CD4-positive, alpha-beta T cell (primary cell): ENCODE measurements at regions not wholly inside any gene's neighbourhood (a gene's known extent, or its start where the extent isn't known, plus 50 kb on each side); places are given as distances from the start of the nearest gene placed in this dataset.

Source experiments
- ATAC-seq: fragments of 200-7000 bp; cut with Tn5 transposase; one replicate; pipeline ENCODE4 v1.10.0; 2022; ENCODE audit warnings: mild to moderate bottlenecking; ENCODE audit not compliant: poor library complexity
- CTCF ChIA-PET: fragments of 350-600 bp; sonication (Branson Sonifier 250); formaldehyde crosslinking; loops from one replicate; lab custom pipeline; 2021; ENCODE audit warnings: antibody characterized with exemption, inconsistent platforms; lab: Charles Lee
- POLR2A ChIA-PET: fragments of 350-600 bp; sonication (Branson Sonifier 250); formaldehyde crosslinking; loops from one replicate; lab custom pipeline; 2021; ENCODE audit warnings: antibody characterized with exemption, inconsistent platforms; lab: Charles Lee
- DNase-seq, 14 experiments: peaks; one replicate each; pipeline ENCODE4 v3.0.0-alpha.2; 2013 to 2020; ENCODE audit warnings: mixed read lengths in 2 of 14
- H3K27ac ChIP-seq, 2 donors: one replicate each; pipeline versions ENCODE4 v1.5.1 to v1.7.0; 2013; ENCODE audit warnings: low read length in 2 of 2, low read depth in 1 of 2, mild to moderate bottlenecking in 1 of 2
- H3K27me3 ChIP-seq, 2 experiments: 1 replicate in 1 of 2; 2 replicates in 1 of 2; pipeline versions ENCODE4 v1.6.1 to v1.7.0; 2013; ENCODE audit warnings: low read length in 2 of 2, control low read depth in 1 of 2, mild to moderate bottlenecking in 1 of 2, moderate library complexity in 1 of 2; ENCODE audit not compliant: insufficient read depth in 2 of 2, control insufficient read depth in 1 of 2
- H3K36me3 ChIP-seq: one replicate; pipeline ENCODE4 v1.6.1; 2013; ENCODE audit warnings: low read length, control low read depth; ENCODE audit not compliant: insufficient read depth
- H3K4me1 ChIP-seq: one replicate; pipeline ENCODE4 v1.6.1; 2013; ENCODE audit warnings: low read length, control low read depth; ENCODE audit not compliant: insufficient read depth
- H3K4me3 ChIP-seq: one replicate; pipeline ENCODE4 v1.5.1; 2013; ENCODE audit warnings: mild to moderate bottlenecking, low read length, moderate library complexity
- H3K9me3 ChIP-seq, 2 experiments: 1 replicate in 1 of 2; 2 replicates in 1 of 2; pipeline versions ENCODE4 v1.6.1 to v1.7.0; 2013; ENCODE audit warnings: low read length in 2 of 2, mild to moderate bottlenecking in 2 of 2, control low read depth in 1 of 2, moderate library complexity in 1 of 2; ENCODE audit not compliant: control insufficient read depth in 1 of 2, insufficient read depth in 1 of 2
- H3K27ac Mint-ChIP-seq: one replicate; pipeline ENCODE4 v1.8.0; 2020; ENCODE audit warnings: mixed read lengths
- H3K27me3 Mint-ChIP-seq: one replicate; pipeline ENCODE4 v1.8.0; 2021; ENCODE audit warnings: mixed read lengths
- H3K36me3 Mint-ChIP-seq: one replicate; pipeline ENCODE4 v1.8.0; 2021; ENCODE audit warnings: low read depth, mixed read lengths
- H3K4me1 Mint-ChIP-seq: one replicate; pipeline ENCODE4 v1.8.0; 2021; ENCODE audit warnings: low read depth, mixed read lengths
- H3K4me3 Mint-ChIP-seq: one replicate; pipeline ENCODE4 v1.8.0; 2020; ENCODE audit warnings: mild to moderate bottlenecking, mixed read lengths
- H3K9me3 Mint-ChIP-seq: one replicate; pipeline ENCODE4 v1.8.0; 2020; ENCODE audit warnings: mixed read lengths
- CTCF ChIP-seq: fragments of 200-600 bp; IDR thresholded peaks from one replicate; pipeline ENCODE4 v1.8.0; 2022; ENCODE audit warnings: antibody characterized with exemption, mild to moderate bottlenecking
- intact Hi-C, 2 experiments: fragments of 100-400 bp; cut with DNase I in 1 of 2; cut with micrococcal nuclease in 1 of 2; formaldehyde crosslinking; loops; one replicate each; pipeline versions ENCODE4 v1.15.1 to v1.9.0; 2023 to 2025; cut with DNase I, micrococcal nuclease

- peaks cover 0 to 3% of the 10 kb centered on the region in 2 experiments for H3K27me3 ChIP-seq
- DNase-seq, result no peak
- H3K4me1 Mint-ChIP-seq, result no peaks in the 10 kb centered on the region
- no peaks in the 10 kb centered on the region for H3K4me1 ChIP-seq
- TF ChIP-seq CTCF, result no peak
- H3K27ac ChIP-seq, result no peak overlapping the region
- peaks cover 32% of the 10 kb centered on the region for H3K27me3 Mint-ChIP-seq
- ChIA-PET CTCF (no interaction called here), POLR2A (no interaction called here)
- peaks cover 0 to 7% of the 10 kb centered on the region in 2 experiments for H3K9me3 ChIP-seq
- intact Hi-C loops, result no loop called here
- no peak overlapping the region for H3K4me3 ChIP-seq
- no peak for ATAC-seq
- no peaks in the 10 kb centered on the region for H3K36me3 ChIP-seq
- no peak overlapping the region for H3K4me3 Mint-ChIP-seq
- no peak overlapping the region for H3K27ac Mint-ChIP-seq
- no peaks in the 10 kb centered on the region for H3K36me3 Mint-ChIP-seq
- H3K9me3 Mint-ChIP-seq, result no peaks in the 10 kb centered on the region
Observed at GRCh38 chr11:19447150-19447566, 206.4 kb upstream of the E2F8 start.

- Histone ChIP-seq H3K4me3 (no peak overlapping the region), H3K4me1 (no peaks in the 10 kb centered on the region), H3K9me3 (peaks cover 0 to 12% of the 10 kb centered on the region in 2 experiments), H3K36me3 (no peaks in the 10 kb centered on the region), H3K27ac (no peak overlapping the region), H3K27me3 (peaks cover 0 to 3% of the 10 kb centered on the region in 2 experiments)
- H3K27ac Mint-ChIP-seq, result no peak overlapping the region
- CTCF ChIA-PET, result no interaction called here
- no peaks in the 10 kb centered on the region for H3K36me3 Mint-ChIP-seq
- ATAC-seq (no peak), DNase-seq (no peak)
- H3K4me1 Mint-ChIP-seq, result no peaks in the 10 kb centered on the region
- H3K27me3 Mint-ChIP-seq, result peaks cover 31% of the 10 kb centered on the region
- no peak for TF ChIP-seq CTCF
- no peaks in the 10 kb centered on the region for H3K9me3 Mint-ChIP-seq
- POLR2A ChIA-PET, result interaction anchor here (0.6 kb wide), 1 partner anchor 151 kb away, joined by 3 read pairs; no protein-coding TSS in a partner anchor
- H3K4me3 Mint-ChIP-seq, result no peak overlapping the region
- intact Hi-C loops, result no loop called here
Observed at GRCh38 chr11:19445771-19446170, 205.0 kb upstream of the E2F8 start.

GRCh38 chr11:19444231-19444630 lies 203.5 kb upstream of the E2F8 start:
- intact Hi-C loops, result no loop called here
- H3K36me3 ChIP-seq, result no peaks in the 10 kb centered on the region
- no peak for TF ChIP-seq CTCF
- Mint-ChIP-seq H3K27me3 (peaks cover 41% of the 10 kb centered on the region), H3K4me3 (no peak overlapping the region), H3K9me3 (no peaks in the 10 kb centered on the region), H3K36me3 (no peaks in the 10 kb centered on the region), H3K4me1 (no peaks in the 10 kb centered on the region), H3K27ac (no peak overlapping the region)
- peaks cover 0 to 6% of the 10 kb centered on the region in 2 experiments for H3K27me3 ChIP-seq
- peaks cover 0 to 12% of the 10 kb centered on the region in 2 experiments for H3K9me3 ChIP-seq
- ChIA-PET POLR2A (no interaction called here), CTCF (no interaction called here)
- H3K4me1 ChIP-seq, result no peaks in the 10 kb centered on the region
- no peak for ATAC-seq
- H3K27ac ChIP-seq, result no peak overlapping the region
- no peak overlapping the region for H3K4me3 ChIP-seq
- no peak for DNase-seq
